ENCODE measurements at regions not wholly inside any gene's neighbourhood (a gene's known extent, or its start where the extent isn't known, plus 50 kb on each side); places are given as distances from the start of the nearest gene placed in this dataset.

DNA sequence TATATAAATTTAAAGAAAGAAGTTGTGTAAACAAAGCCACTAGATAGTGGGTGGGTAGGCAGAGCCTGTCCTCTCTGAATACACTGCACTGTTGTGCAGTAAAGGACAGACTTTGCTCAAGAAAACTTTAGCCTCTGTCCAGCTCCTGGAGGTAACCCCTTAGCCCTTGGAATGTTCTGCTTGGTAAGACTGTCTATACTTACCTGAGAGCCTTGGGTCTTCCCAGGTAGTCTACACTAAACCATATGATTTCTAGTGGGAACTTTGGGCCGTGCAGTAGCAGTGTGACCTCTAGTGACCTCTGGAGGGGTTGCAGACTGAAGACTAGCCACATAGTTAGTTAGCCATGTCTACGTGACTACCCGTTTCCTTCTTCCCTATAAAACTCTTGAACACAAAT lies 678.3 kb upstream of the NRXN1 start:
- intact Hi-C loops (cut with micrococcal nuclease): no loop called here

DNA sequence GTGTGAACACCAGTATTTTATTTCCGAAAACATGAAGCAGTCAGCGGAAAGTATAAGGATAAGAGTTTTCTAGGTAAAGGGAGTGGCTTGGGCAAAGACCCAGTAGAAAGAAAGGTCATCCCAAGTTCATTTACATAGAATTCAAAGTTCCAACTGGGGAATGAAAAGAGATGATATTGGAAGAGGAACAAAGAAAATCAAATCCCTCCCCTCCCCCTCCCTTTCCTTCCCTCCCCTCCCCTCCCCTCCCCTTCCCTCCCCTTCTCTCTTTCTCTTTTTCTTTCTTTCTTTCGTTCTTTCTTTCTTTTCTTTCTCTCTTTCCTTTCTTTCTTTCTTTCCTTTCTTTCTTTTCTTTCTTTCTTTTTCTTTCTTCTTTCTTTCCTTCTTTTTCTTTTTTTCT lies 675.7 kb upstream of the NRXN1 start:
- intact Hi-C loops (cut with micrococcal nuclease): no loop called here

DNA sequence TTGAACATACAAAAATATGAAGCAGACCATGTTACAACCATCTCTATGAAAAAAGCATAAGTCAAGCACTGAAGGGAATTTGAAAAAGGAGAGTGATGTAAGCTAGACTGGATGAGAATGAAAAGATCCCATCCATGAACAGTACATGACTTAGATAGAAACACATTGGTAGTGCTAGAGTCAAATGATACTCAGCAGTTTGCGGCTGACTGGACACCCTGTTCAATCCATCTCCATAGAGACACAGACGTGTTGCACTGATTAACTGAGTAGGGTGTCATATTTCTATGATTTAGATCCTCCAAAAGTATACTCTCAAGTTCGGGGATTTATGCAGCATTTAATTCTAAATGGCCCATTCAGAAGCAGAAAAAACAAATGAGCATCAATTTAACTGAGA lies 674.3 kb upstream of the NRXN1 start:
- intact Hi-C loops (cut with micrococcal nuclease): no loop called here

DNA sequence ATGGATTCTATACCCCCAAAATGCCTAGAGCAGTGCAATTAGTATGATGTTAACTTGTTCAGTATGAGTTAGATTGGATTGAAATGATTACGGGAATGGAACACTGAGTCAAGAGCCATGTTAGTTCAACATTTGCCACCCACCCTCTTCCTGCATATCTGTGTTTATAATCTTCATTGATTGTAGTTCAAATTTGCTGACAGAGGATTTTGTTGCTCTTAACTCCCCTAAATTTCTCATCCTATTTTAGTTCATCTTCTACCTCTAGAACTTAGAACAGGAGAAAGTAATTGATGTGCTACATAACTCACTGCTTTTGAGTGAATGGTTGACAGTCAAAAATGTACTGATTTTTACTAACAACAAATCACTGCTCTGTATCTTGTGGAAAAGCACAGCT lies 673.5 kb upstream of the NRXN1 start:
- intact Hi-C loops (cut with micrococcal nuclease): no loop called here

DNA sequence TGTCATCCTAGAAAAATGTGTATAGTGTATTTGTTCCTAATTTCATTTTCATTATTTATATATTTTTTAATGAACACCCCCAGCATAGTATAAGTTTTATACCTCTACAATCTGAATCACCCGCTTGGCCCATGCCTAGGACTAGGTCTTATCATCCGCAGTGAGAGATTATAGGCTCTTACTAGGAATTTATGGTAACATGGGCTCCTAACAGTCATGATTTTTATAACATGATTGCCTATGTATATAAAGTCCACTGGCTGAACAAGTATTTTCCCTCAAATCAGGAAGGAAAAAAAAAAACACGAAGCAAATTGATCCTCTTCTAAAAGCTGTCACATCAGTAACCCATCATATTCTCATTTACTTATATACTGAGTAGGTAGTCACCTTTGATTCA lies 666.1 kb upstream of the NRXN1 start:
- intact Hi-C loops (cut with micrococcal nuclease): no loop called here

DNA sequence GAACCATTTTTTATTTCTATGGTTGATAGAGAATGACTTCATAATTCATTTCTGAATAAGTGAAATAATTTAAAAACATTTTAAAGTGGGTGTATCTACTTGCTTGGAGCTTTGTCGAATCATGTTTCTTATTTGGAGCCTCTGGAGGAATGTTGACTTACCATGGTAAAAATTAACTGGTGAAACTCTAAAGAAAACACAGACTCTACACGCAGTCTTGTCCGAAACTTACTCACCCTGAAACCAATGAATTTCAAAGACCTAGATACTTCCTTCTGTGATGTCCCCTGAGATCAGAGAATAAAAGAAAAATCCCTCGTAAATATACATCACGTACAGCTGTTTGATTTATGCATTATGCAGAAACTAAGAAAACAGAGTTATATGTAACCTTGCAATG lies 665.2 kb upstream of the NRXN1 start:
- intact Hi-C loops (cut with micrococcal nuclease): no loop called here

DNA sequence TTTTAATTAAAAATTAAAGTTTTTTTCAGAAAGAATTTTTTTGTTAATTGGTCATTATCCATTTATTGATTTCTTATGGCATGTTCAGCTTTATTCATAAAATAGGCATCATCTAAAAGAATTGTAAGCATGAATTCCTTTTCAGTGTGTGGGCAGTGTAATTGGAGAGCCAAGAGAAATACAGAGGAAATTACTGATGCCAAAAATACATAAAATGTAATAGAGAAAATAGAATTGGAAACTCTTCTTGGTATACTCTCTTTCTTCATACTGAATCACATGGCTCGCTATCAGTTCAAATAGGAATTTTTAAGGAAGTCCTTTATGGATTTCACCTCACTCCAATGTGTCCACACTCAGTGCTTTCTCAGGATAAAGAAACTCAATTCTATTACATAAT lies 663.6 kb upstream of the NRXN1 start:
- intact Hi-C loops (cut with micrococcal nuclease): no loop called here

DNA sequence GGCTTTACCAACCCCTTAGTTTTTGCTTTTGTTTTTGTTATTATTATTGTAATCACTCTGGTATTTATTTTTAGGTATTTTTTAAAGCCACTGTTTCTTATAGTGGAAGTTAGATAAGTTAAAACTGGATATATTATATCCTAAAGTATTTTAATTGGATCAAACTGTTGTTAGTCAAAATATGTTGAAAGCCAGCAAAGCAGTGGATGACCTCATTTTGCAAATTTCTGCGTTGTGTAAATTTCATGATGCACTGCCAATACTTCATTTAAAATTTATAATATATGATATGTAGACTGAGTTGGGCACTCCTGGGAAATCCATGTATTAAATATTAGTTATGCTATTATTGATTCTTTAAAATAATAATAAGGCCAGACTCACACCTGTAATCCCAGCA lies 661.7 kb upstream of the NRXN1 start:
- intact Hi-C loops (cut with micrococcal nuclease): no loop called here

DNA sequence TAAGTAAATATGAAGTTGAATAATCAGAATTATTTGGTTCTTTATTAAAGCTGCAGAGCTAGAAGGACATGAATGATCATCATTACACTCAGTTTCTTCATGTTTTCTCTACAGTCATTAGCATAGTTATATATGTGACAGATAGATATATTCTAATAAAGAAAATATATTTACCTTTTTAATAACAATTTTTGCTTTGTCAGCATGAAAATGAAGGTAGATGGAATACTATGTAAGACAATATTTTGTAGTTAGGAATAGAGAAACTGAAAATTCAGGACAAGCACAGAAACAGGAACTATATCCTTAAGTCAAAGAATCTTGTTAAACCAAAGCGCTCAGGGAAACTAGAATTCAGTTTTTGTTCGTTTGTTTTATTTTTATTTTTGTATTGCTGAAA lies 649.9 kb upstream of the NRXN1 start:
- intact Hi-C loops (cut with micrococcal nuclease): no loop called here

DNA sequence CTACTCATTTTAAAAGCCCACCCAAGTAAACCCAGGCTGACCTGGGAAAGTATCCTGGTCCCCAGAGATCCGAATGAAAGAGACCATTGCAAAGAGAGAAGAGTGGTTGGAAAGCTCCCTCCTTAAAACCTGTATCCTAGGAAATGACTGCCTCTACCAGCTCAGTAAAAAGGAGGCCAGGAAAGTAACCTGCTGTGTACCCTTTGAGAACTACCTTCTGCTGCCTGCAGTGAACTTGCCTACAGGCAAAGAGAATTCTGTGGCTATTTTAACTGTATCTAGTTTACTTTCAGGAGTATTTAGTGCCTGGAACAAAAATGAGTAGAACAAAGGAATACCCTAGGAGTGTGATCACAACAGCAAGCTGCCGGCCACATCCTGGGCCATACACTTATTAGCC lies 641.7 kb upstream of the NRXN1 start:
- intact Hi-C loops (cut with micrococcal nuclease): no loop called here

DNA sequence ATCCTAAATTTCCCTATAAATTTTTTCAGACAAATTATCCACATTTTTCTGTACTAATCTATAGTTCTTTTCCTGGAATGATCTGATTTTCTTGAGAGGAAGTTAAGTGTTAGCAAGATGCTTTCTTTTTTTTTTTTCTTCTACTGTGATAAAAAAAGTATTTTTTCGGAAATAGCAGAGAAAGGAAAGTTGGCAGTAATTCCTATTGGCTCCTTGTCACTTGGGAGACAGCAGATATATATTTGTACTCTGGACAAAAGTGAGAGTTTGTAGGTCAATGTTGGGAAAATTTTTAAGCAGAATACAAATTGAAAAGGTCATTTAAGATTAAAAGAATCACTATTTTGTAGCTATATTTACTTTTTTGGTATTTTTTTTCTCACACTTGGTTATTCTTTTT lies 635.7 kb upstream of the NRXN1 start:
- intact Hi-C loops (cut with micrococcal nuclease): no loop called here

DNA sequence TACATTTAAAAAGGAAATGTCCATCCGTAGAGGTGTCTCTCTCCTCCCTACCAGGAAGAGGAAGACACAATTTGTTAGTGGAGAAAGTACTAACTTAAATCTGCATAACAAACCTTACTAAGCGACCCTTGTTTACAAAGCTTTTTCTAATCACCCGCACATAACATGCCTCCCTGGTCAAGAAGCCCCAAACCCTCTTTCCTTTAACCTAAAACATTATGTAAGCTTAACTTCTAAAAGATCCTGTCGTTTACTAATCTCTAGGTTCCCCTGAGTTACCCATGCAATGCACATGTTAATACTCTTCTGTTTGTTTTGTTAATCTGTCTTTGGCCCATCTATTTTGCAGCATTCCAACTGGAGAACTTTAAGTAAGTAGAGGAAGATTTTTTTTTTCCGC lies 630.3 kb upstream of the NRXN1 start:
- intact Hi-C loops (cut with micrococcal nuclease): no loop called here

DNA sequence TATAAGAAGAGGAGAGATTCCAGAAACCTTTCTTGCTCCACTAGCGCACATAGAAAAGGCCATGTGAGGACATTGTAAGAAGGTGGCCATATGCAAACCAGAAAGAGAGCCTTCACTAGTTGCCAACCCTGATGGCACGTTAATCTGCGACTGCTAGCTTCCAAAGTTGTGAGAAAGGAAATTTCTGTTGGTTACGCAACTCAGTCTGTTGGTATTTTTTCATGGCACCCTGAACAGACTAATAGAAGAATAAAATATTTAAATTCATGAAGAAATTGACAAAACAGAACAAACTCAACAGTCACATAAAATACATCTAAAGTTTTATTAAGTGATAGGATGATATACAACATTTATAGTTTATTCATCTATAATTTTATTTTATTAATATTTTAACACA lies 625.9 kb upstream of the NRXN1 start:
- intact Hi-C loops (cut with micrococcal nuclease): no loop called here

DNA sequence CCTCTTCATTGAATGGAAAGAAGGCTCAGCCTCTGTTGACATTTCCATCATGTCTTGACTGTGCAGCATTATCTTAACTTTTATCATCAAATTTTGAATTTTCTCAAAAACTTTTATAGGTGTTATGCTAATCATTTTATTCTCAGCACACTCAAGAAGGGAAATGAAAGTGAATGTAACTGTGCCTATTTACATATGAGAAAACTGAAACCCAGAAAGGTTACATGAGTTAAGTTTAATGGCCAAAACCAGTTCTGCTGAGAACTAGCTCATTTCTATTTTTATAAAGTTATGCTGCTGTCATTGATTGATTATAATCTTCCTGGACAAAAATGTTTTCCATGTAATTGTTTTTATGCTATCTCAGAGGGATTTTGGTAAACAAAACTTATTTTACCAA lies 618.8 kb upstream of the NRXN1 start:
- intact Hi-C loops (cut with micrococcal nuclease): no loop called here

DNA sequence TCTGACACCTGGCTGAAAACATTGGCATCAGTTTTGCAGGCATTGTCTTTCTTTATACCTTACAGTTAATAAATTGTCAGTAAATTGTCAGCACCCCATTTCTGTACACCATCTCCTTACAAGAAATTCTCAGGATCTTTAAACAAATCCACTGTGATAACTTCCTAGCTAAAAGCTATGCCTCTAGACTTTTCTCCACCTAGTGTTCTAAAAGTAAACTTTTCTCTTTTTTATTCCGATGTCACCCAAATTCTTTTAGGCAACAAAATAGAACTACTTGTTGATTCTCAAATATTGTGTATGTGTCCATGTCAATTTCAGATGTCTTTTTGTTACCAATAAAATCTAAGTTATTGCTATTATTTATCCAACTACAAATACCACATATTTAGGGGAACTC lies 617.4 kb upstream of the NRXN1 start:
- intact Hi-C loops (cut with micrococcal nuclease): no loop called here

DNA sequence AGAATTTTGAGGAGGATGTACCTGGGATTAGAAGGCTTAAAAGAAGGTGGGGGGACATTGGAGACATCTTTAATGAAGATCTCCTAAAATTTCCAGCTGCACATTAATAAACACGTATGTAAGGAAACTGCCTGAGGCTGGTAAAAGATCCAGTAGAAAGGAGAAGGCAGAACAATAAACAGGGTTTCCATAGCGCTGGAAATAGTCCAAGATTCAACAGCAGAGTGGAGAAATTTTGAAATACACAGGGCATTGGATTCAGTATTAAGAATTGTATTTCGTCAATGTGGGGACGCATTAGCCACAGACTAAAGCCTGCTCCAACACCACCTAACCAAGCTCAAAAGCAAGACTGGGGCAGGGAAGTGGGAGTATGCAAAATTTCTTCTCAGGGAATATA lies 606.9 kb upstream of the NRXN1 start:
- intact Hi-C loops (cut with micrococcal nuclease): no loop called here

DNA sequence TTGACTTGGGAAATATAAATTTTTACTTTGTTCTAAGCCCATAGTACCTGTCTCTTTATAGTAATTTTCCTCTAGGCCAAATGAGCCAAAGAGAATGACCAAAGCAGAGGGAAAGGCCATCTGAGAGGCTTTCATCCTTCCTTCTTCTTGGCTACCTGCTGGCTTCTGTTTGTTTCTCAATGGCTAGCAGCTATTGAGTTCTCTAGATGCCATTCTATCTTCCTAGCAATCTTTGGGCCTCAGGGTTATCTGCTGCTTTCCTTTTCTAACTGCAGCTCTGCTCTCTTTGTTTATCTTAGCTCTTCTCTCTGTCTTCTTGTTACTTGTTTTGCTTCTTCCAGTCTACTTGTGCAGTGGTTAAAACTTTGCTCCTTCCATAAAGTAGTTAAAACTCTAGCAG lies 601.1 kb upstream of the NRXN1 start:
- intact Hi-C loops (cut with micrococcal nuclease): no loop called here

DNA sequence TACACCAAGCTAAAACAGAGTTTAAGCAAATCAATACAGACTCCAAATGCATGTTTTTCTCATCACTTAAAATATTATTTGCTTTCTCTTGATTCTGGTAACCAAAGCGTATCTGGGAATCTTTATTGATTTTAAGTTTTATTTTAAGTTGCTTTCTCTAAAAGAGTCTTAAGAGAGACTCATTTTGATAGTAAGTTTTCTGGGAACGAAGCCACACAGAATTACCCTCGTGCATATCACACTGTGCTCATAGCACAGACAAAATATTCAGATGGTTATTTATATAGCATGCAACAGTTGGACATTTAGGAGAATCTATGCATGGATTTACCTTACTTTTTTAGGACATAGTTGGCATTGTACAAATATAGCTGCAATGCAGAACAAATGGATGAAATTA lies 597.5 kb upstream of the NRXN1 start:
- intact Hi-C loops (cut with micrococcal nuclease): no loop called here

DNA sequence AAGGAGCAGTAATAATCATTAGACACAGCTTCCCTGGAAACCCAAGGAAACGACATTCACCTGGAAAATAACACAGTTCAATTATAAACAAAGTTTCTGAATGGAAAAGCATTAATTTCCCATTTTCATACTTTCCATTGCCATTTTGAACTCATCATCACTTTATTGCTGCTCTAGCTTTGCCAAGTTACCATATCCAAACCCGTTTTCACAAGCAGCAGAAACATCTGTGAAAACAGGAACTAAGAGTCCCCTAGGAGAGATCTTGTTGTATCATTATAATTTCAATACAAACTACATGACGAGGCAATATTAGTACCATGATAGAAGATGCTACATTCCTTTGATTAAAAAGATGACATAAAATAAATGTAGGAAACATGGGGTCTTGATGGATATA lies 597.0 kb upstream of the NRXN1 start:
- intact Hi-C loops (cut with micrococcal nuclease): no loop called here

DNA sequence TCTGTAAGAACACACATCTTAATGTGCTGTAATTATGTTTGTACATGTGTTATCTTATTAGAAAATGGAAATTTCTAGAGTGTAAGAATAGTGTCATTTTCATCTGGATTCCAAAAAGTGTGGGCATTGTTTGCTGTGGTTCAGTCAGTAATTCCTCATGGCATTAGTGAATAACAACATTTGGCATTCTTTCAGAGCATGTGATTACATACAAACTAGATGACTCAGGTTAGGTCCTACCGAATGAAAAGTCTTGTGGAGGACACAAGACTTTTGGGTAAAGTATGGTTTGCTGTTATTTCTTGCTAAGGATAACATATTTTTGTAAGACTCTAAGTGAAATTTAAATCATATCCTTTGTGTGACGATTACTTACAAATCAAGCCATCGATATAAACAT lies 593.1 kb upstream of the NRXN1 start:
- intact Hi-C loops (cut with micrococcal nuclease): no loop called here

DNA sequence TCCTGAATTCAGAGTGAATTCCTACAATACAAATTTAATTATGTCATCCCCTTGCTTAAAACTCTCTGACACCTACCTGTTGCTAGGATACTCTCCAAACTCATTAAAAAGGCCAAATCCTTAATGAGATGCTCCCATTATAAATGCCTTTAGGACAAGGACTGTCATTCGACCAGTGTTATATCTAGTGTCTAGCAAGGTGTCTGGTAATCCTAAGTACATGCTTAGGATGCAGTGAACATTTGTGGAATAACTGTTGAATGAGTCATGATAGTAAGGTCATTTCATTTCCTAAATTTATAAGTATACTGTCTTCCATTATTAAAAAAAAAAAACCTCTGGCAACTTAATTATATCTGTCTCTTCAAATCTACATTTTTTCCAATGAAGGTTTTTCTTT lies 588.9 kb upstream of the NRXN1 start:
- intact Hi-C loops (cut with micrococcal nuclease): no loop called here

DNA sequence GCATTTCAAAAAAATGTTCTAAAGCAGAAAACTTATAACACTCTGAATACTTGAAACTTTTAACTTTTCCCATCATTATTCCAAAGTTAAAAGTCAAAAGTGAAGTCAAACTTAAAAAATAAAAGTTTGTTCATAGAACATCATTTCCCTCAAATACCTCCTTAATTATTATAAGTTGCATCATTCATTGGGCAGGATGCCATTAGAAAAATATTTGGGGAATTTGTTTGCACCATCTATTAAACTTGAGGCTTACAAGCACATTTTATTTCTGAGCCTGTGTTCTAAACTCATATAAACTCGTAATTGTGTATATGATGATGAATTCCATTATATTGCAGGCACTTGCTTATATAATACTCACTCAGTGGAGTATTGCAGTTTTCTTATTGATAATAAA lies 588.0 kb upstream of the NRXN1 start:
- intact Hi-C loops (cut with micrococcal nuclease): no loop called here

DNA sequence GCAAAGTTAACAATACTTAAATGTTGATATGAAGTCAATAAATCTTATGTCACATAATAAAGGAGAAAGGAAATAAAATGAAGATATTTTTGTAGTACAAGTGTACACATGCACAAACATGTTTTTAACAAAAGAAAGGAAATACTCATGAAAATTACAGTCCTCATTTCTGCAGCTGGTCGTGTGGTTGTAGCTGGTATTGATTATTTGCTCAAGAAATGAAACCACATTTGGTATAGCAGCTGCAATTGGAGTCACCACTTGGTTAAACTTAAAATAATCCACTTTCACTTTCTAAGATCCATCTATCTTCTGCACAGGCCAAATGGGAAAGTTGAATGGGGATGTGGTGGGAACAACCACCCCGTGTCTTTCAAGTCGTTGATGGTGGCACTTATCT lies 580.5 kb upstream of the NRXN1 start:
- intact Hi-C loops (cut with micrococcal nuclease): no loop called here

DNA sequence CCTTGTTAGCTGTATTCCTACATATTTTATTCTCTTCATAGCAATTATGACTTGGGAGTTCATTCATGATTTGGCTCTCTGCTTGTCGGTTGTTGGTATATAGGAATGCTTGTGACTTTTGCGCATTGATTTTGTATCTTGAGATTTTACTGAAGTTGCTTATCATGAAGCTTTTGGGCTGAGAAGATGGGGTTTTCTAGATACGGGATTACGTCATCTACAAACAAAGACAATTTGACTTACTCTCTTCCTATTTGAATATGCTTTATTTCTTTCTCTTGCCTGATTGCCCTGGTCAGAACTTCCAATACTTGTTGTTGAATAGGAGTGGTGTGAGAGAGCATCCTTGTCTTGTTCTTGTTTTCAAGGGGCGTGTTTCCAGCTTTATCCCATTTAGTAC lies 569.8 kb upstream of the NRXN1 start:
- intact Hi-C loops (cut with micrococcal nuclease): no loop called here

DNA sequence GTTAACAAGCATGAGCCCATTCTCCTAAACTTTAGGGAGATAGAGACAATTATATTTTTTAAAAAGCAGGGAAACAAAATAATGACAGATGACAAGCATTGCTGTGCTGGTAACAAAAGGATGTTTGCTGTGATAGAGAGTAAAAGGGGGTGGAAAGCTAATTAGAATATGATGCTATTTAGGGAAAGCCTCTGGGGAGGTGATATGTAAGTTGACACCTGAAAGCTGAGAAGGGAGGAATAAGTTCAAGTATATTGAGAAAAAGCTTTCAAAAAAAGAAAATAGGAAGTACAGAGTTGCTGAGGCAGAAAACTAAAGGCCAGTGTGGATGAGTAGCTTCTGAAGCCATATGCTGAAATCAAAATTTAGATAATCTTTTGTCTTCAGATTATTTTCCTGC lies 565.2 kb upstream of the NRXN1 start:
- intact Hi-C loops (cut with micrococcal nuclease): no loop called here

All from T-helper 2 cell treated with Interferon-gamma antibody and Interleukin-4, amounts not matched to agents 100 ng/mL and 5 ng/mL, for 36 hours (primary cell).